ENCODE measurements at regions not wholly inside any gene's neighbourhood (a gene's known extent, or its start where the extent isn't known, plus 50 kb on each side); places are given as distances from the start of the nearest gene placed in this dataset.

- TF ChIP-seq UBTF (CRISPR knock-in tag; IDR thresholded peaks at IDR 0.05) (no peak), ZNF251 (CRISPR knock-in tag; IDR thresholded peaks at IDR 0.05) (no peak), BRF2 (CRISPR knock-in tag; IDR thresholded peaks at IDR 0.05) (no peak), ZNF784 (CRISPR knock-in tag; IDR thresholded peaks at IDR 0.05; ENCODE audit: borderline replicate concordance) (no peak), ZNF572 (CRISPR knock-in tag; IDR thresholded peaks at IDR 0.05) (no peak), PAX8 (CRISPR knock-in tag; IDR thresholded peaks at IDR 0.05; ENCODE audit: borderline replicate concordance) (no peak), NR0B2 (CRISPR knock-in tag; IDR thresholded peaks at IDR 0.05) (no peak), TERF1 (CRISPR knock-in tag; IDR thresholded peaks at IDR 0.05) (no peak)
Measured at GRCh38 chr6:40195428-40196134, 261.3 kb upstream of the MOCS1 start (continued).
